Erythroblast (primary cell): ENCODE measurements at regions not wholly inside any gene's neighbourhood (a gene's known extent, or its start where the extent isn't known, plus 50 kb on each side); places are given as distances from the start of the nearest gene placed in this dataset.

Source experiments
- DNase-seq, 2 experiments: peaks; one replicate each; lab custom pipeline; 2025; lab: John Stamatoyannopoulos, UW
- GATA1 ChIP-seq: IDR thresholded peaks from 2 replicates; pipeline ENCODE4 v1.6.1; 2011; ENCODE audit warnings: low read depth, mild to moderate bottlenecking, control low read depth, low read length, moderate library complexity
- POLR2A ChIP-seq: IDR thresholded peaks from 2 replicates; pipeline ENCODE4 v1.6.1; 2011; ENCODE audit warnings: mild to moderate bottlenecking, low read length

GRCh38 chr5:96284727-96285389, 148.2 kb downstream of the PCSK1 start:
- no peak for DNase-seq
- TF ChIP-seq GATA1 (no peak), POLR2A (no peak)

GRCh38 chr5:96283589-96283988, 149.5 kb downstream of the PCSK1 start:
- no peak for TF ChIP-seq POLR2A
- no peak for TF ChIP-seq GATA1

DNA sequence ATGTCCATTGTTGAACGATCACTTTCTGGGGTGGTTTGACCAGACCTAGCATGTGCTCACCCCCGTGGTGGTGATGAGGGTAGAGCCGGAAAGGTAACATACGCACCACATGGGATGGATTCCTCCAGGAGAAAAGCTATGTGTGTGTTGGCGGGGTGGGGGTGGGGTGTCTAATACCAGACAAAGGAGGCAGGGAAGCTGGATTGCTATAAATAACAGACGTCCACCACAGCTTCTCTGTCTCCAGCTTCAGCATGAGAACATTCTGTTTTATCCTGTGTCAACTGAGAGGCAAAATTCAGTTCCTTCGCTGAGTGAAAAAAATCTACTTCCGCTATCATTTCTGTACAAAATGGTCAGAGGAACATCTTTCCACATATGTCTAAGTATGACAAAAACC, 151.0 kb downstream of the PCSK1 start:
- DNase-seq = no peak
- TF ChIP-seq POLR2A = no peak

More at GRCh38 chr5:96283589-96283988, 149.5 kb downstream of the PCSK1 start:
- DNase-seq = no peak

DNA sequence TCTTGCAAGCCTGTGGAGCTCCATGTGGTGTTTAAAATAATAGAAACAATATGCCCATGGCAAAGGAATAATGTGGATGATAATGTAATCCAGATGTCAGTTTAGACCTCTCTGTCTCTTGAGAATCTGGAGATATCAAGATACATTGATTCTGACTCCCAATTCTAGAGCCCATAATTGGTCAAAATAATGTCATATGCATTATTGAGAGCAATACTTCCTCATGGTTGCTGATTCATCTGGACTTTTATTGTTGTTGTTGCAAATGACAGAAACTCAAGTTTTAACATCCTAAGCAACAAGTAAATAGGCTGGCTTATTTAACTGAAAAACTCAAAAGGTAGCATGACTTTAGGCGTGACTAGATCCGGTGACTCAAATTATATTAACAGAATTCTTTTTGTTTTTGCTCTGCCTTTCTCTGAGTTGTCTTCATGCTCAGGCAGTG, 152.1 kb downstream of the PCSK1 start:
- TF ChIP-seq GATA1 = no peak
- TF ChIP-seq POLR2A = no peak
- DNase-seq = no peak

DNA sequence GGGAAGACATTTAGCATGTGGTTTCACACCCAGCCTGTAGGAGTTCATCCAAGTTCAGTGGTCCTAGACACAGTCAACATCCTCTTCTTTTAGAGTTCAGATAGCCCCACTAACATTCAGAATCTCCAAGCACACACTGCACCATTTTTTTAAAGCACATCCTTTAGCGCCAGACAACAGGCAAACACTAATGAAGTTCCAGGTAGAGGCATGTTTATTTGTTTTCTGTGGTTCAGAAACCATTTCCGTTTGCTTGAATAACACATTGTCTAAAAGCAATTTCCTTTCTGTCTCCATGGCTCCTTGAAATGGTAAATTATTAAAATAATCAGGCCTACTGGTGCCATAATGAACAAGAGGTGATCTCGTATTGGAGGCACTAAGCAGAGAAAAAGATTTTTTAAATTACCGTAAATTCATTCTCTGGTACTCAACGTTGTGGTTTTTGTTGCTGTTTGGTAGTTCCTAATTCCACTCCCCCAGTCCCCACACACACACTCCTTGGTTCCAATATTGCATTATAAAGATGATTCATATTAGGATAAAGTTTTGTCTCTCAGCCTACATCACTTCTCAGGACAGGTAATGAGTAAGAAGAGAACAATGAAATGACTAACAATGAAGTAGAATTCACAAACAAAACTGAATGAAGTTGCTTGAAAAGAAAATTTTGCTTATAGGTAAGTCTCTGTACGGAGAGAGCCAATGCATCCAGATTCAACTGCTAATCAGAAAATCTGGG, 153.1 kb downstream of the PCSK1 start:
- no peak for DNase-seq

DNA sequence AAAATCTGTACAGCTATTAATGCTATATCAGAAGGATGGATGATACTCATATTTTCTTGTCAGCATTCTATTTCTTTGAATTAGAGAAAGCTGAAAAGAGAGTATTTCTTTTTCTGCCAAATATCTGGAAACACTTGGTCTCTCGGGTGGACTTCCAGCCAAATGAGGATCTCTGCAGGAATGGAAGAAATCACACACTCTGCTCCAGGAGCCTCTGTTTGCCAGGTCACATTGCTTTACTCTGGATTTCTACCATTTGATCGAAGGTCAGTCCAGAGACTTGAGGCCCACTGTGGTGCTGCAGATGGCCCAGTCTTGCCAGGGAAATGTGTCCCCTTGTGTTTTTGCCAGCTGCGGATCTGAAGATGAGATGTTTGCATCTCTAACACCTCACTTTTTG, 154.1 kb downstream of the PCSK1 start:
- no peak for DNase-seq
- TF ChIP-seq POLR2A (no peak), GATA1 (no peak)

More for the DNA sequence above, 153.1 kb downstream of the PCSK1 start:
- TF ChIP-seq GATA1 (no peak), POLR2A (no peak)

GRCh38 chr5:96275051-96275450, 158.0 kb downstream of the PCSK1 start:
- no peak for DNase-seq
- no peak for TF ChIP-seq POLR2A
- no peak for TF ChIP-seq GATA1

GRCh38 chr5:96265487-96265886, 167.6 kb downstream of the PCSK1 start:
- TF ChIP-seq POLR2A (no peak), GATA1 (no peak)

DNA sequence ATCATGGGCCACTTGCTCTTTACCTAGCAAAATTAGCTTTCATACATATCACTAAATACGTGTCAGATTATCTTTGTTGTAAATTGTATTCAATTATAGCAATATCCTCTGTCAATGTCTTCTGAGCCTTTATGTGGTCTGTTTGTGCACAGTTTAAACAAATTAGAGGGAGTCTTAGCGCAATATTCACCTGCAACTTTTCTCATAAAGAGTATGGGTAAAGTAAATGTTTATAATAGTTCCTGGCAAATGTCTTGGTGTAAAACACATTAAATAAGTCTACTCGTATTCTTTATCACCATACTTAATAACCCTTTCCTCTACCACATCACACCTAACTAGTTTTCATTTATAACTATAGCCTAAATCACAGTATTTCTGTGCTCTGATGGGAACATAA, 169.0 kb downstream of the PCSK1 start:
- TF ChIP-seq GATA1 (no peak), POLR2A (no peak)
- DNase-seq = no peak

More at GRCh38 chr5:96265487-96265886, 167.6 kb downstream of the PCSK1 start:
- no peak for DNase-seq

DNA sequence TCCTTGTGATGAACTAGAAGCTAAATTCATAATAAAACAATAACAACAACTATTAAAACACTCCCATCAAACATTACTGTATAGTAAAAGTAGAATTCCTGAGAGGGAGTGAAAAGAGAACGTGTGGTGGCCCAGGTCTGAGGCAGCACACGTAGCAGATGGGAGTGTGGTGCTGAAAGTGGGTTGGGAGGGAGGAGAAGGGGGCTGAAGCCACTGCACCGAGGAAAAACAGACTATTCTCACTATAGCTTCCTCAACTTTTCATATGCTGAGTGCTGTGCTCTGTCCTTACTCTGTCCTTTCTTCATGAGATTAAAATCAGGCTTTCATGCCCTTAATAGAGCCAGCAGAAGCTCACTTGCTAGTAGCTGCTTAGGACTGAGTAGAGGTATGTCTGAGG, 170.9 kb downstream of the PCSK1 start:
- no peak for DNase-seq
- TF ChIP-seq GATA1 = no peak
- TF ChIP-seq POLR2A = no peak

- DNase-seq = no peak
- no peak for TF ChIP-seq GATA1
- no peak for TF ChIP-seq POLR2A
These were observed 173.0 kb downstream of the PCSK1 start for GRCh38 chr5:96260009-96260408.

GRCh38 chr5:96259151-96259772, 173.8 kb downstream of the PCSK1 start:
- no peak for TF ChIP-seq GATA1
- no peak for TF ChIP-seq POLR2A
- DNase-seq = peak; percentile 46 to 59

DNA sequence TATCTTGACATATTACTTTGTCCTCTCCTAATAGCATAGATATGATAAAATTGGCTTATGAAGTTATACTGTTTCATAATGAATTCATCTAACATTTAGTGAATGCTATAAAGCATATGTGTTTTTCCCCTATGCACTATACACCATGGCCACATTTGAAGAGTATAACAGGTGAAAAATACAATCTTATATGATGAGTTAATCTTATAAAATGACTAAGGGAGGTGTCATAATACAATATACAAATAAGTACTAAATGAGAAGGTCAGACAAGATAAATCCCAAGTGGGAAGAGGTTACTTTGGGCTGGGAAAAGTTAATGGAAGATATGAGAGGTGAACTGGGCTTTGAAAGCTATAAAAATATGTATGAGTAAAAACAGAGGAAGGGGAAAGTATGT, 174.4 kb downstream of the PCSK1 start:
- TF ChIP-seq GATA1 (no peak), POLR2A (no peak)
- DNase-seq = no peak

DNA sequence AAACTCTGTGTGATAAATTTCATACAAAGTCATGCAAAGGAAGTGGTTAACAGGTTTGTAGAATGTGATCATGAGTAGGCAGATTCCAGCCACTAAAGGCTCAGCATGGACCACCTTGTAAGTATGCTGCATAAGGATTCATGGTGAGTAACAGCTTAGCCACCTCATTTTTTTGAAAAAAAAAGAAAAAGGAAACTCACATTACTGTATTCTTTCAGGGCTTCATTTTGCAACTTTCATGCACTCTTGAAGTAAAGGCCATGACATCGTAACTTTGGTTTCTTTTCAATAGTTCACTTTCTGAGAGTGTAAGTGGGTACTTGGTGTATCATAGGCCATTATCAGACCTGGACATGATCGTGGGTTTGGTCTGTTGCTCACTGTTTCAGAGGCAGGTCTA, 175.1 kb downstream of the PCSK1 start:
- no peak for TF ChIP-seq GATA1
- no peak for TF ChIP-seq POLR2A
- DNase-seq = no peak
